ENCODE measurements at regions not wholly inside any gene's neighbourhood (a gene's known extent, or its start where the extent isn't known, plus 50 kb on each side); places are given as distances from the start of the nearest gene placed in this dataset.

DNA sequence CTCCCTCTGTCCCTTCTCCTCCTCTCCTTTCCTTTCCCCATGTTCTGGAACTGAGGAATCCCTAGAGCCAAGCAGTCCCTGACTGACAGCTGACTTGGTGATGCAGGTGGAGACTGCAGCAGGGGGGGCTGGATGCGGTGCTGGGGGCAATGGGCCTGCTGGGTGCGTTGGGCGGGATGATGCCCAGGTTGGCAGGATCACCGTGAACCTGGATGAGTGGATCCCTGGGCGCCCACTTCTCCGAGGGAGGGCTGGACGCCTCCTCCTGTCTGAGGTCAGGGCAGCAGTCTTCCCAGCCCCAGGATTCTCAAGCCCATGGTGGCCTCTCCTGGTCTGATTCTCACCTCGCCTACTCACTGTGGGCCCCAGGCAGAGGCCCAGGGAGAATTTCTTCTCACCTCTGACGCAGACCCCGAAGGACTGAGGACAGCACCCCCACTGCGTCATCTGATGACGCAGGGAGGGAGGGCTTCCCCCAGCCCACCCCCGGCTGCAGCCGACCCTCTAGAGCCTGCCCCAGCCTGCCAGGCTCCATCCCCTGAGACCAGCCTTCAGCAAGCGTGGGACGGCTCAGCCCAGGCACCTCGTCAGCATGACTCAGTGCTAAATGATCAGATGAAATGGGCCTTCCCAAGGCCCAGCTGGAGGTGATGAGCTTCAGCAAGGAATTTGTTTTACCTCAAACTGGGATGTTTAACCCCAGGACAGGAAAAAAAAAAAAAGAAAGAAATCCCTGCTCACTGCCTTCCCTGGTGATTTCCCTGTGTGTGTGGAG lies 188.0 kb upstream of the TNRC6C start:
- TF ChIP-seq SP1 (CRISPR knock-in tag; conservative IDR thresholded peaks at IDR 0.05), result no peak
- TF ChIP-seq, protein P1, sequence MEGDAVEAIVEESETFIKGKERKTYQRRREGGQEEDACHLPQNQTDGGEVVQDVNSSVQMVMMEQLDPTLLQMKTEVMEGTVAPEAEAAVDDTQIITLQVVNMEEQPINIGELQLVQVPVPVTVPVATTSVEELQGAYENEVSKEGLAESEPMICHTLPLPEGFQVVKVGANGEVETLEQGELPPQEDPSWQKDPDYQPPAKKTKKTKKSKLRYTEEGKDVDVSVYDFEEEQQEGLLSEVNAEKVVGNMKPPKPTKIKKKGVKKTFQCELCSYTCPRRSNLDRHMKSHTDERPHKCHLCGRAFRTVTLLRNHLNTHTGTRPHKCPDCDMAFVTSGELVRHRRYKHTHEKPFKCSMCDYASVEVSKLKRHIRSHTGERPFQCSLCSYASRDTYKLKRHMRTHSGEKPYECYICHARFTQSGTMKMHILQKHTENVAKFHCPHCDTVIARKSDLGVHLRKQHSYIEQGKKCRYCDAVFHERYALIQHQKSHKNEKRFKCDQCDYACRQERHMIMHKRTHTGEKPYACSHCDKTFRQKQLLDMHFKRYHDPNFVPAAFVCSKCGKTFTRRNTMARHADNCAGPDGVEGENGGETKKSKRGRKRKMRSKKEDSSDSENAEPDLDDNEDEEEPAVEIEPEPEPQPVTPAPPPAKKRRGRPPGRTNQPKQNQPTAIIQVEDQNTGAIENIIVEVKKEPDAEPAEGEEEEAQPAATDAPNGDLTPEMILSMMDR (IDR thresholded peaks at IDR 0.05), result no peak
- TF ChIP-seq SMAD3 (CRISPR knock-in tag; IDR thresholded peaks at IDR 0.05; ENCODE audit: borderline replicate concordance), result no peak
- no peak for TF ChIP-seq JAZF1 (CRISPR knock-in tag; IDR thresholded peaks at IDR 0.05)
- no peak for TF ChIP-seq GTF2I (CRISPR knock-in tag; conservative IDR thresholded peaks at IDR 0.05)
- TF ChIP-seq, protein P2, sequence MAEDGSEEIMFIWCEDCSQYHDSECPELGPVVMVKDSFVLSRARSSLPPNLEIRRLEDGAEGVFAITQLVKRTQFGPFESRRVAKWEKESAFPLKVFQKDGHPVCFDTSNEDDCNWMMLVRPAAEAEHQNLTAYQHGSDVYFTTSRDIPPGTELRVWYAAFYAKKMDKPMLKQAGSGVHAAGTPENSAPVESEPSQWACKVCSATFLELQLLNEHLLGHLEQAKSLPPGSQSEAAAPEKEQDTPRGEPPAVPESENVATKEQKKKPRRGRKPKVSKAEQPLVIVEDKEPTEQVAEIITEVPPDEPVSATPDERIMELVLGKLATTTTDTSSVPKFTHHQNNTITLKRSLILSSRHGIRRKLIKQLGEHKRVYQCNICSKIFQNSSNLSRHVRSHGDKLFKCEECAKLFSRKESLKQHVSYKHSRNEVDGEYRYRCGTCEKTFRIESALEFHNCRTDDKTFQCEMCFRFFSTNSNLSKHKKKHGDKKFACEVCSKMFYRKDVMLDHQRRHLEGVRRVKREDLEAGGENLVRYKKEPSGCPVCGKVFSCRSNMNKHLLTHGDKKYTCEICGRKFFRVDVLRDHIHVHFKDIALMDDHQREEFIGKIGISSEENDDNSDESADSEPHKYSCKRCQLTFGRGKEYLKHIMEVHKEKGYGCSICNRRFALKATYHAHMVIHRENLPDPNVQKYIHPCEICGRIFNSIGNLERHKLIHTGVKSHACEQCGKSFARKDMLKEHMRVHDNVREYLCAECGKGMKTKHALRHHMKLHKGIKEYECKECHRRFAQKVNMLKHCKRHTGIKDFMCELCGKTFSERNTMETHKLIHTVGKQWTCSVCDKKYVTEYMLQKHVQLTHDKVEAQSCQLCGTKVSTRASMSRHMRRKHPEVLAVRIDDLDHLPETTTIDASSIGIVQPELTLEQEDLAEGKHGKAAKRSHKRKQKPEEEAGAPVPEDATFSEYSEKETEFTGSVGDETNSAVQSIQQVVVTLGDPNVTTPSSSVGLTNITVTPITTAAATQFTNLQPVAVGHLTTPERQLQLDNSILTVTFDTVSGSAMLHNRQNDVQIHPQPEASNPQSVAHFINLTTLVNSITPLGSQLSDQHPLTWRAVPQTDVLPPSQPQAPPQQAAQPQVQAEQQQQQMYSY (CRISPR knock-in tag; IDR thresholded peaks at IDR 0.05), result no peak
- no peak for TF ChIP-seq CBFB (CRISPR knock-in tag; IDR thresholded peaks at IDR 0.05; ENCODE audit: low read depth)
- TF ChIP-seq NFYB (CRISPR knock-in tag; conservative IDR thresholded peaks at IDR 0.05; ENCODE audit: low read depth), result no peak
- TF ChIP-seq, protein P3, sequence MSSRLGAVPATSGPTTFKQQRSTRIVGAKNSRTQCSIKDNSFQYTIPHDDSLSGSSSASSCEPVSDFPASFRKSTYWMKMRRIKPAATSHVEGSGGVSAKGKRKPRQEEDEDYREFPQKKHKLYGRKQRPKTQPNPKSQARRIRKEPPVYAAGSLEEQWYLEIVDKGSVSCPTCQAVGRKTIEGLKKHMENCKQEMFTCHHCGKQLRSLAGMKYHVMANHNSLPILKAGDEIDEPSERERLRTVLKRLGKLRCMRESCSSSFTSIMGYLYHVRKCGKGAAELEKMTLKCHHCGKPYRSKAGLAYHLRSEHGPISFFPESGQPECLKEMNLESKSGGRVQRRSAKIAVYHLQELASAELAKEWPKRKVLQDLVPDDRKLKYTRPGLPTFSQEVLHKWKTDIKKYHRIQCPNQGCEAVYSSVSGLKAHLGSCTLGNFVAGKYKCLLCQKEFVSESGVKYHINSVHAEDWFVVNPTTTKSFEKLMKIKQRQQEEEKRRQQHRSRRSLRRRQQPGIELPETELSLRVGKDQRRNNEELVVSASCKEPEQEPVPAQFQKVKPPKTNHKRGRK (CRISPR knock-in tag; IDR thresholded peaks at IDR 0.05; ENCODE audit: borderline replicate concordance), result no peak
- TF ChIP-seq ETV6 (CRISPR knock-in tag; IDR thresholded peaks at IDR 0.05), result no peak
- TF ChIP-seq, protein P4, sequence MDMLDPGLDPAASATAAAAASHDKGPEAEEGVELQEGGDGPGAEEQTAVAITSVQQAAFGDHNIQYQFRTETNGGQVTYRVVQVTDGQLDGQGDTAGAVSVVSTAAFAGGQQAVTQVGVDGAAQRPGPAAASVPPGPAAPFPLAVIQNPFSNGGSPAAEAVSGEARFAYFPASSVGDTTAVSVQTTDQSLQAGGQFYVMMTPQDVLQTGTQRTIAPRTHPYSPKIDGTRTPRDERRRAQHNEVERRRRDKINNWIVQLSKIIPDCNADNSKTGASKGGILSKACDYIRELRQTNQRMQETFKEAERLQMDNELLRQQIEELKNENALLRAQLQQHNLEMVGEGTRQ (CRISPR knock-in tag; IDR thresholded peaks at IDR 0.05), result no peak

Measured in WTC11 (cell line).